HEK293 (cell line): ENCODE measurements at regions not wholly inside any gene's neighbourhood (a gene's known extent, or its start where the extent isn't known, plus 50 kb on each side); places are given as distances from the start of the nearest gene placed in this dataset.

ENCODE experiments used
- CTCF ChIA-PET: fragments of 350-600 bp; formaldehyde crosslinking; extraction: SDS; loops from one replicate; lab custom pipeline; 2021; ENCODE audit warnings: antibody characterized with exemption; lab: Yijun Ruan, JAX
- POLR2A ChIA-PET: fragments of 300-600 bp; formaldehyde crosslinking; extraction: SDS; loops from one replicate; lab custom pipeline; 2020; ENCODE audit warnings: antibody characterized with exemption, inconsistent platforms; lab: Yijun Ruan, JAX
- H3K27ac ChIP-seq: fragments of 200-500 bp; sonication (Bioruptor generic); 2 replicates; pipeline ENCODE4 v1.5.1; 2014; ENCODE audit warnings: low read depth, low read length, control low read depth, inconsistent platforms; ENCODE audit errors: extremely low read depth
- H3K36me3 ChIP-seq, 2 experiments: fragments of 200-500 bp in 1 of 2; sonication (Bioruptor generic) in 1 of 2; 1 replicate in 1 of 2; 2 replicates in 1 of 2; pipeline ENCODE4 v1.5.1; 2014 to 2017; ENCODE audit warnings: inconsistent platforms in 2 of 2, low read length in 2 of 2; ENCODE audit not compliant: control insufficient read depth in 2 of 2, insufficient read depth in 1 of 2
- H3K4me1 ChIP-seq: fragments of 200-500 bp; sonication (Bioruptor generic); 2 replicates; pipeline ENCODE4 v1.5.1; 2014; ENCODE audit warnings: mild to moderate bottlenecking, low read length, inconsistent platforms; ENCODE audit not compliant: control insufficient read depth, insufficient read depth
- H3K4me3 ChIP-seq: 2 replicates; pipeline ENCODE4 v1.5.1; 2011; ENCODE audit warnings: low read depth, mild to moderate bottlenecking, control low read depth, low read length, moderate library complexity
- H3K9me3 ChIP-seq: fragments of 200-500 bp; sonication (Bioruptor generic); 2 replicates; pipeline ENCODE4 v1.5.1; 2014; ENCODE audit warnings: low read depth, low read length, inconsistent platforms; ENCODE audit not compliant: control insufficient read depth, insufficient read depth
- GLI4 ChIP-seq: fragments of 450-650 bp; formaldehyde crosslinking; IDR thresholded peaks from 2 replicates; pipeline ENCODE4 v1.5.1; 2016; ENCODE audit warnings: missing biosample characterization, missing genetic modification characterization
- HOXA7 ChIP-seq: sonication (generic); formaldehyde crosslinking; IDR thresholded peaks from 2 replicates; pipeline ENCODE4 v1.8.1; 2022; ENCODE audit warnings: missing genetic modification reagents, borderline replicate concordance
- SP2 ChIP-seq: fragments of 450-650 bp; formaldehyde crosslinking; IDR thresholded peaks from 2 replicates; pipeline ENCODE4 v1.5.1; 2016; ENCODE audit warnings: missing biosample characterization, missing genetic modification characterization
- YY1 ChIP-seq: fragments of 450-650 bp; formaldehyde crosslinking; IDR thresholded peaks from 2 replicates; pipeline ENCODE4 v1.5.1; 2018; ENCODE audit warnings: missing biosample characterization, missing genetic modification characterization
- ZFHX2 ChIP-seq: fragments of 450-650 bp; formaldehyde crosslinking; conservative IDR thresholded peaks from 2 replicates; pipeline ENCODE4 v1.5.1; 2016; ENCODE audit warnings: missing biosample characterization, missing genetic modification characterization
- ZNF133 ChIP-seq: fragments of 450-650 bp; formaldehyde crosslinking; IDR thresholded peaks from 2 replicates; pipeline ENCODE4 v1.5.1; 2016; ENCODE audit warnings: missing biosample characterization, missing genetic modification characterization
- ZNF19 ChIP-seq: fragments of 450-650 bp; formaldehyde crosslinking; IDR thresholded peaks from 2 replicates; pipeline ENCODE4; 2016; ENCODE audit warnings: missing biosample characterization, missing genetic modification characterization, low read depth
- ZNF211 ChIP-seq: fragments of 450-650 bp; formaldehyde crosslinking; IDR thresholded peaks from 2 replicates; pipeline ENCODE4 v1.5.1; 2016; ENCODE audit warnings: low read depth, missing biosample characterization, missing genetic modification characterization
- ZNF324 ChIP-seq: fragments of 450-650 bp; formaldehyde crosslinking; IDR thresholded peaks from 2 replicates; pipeline ENCODE4 v1.5.1; 2016; ENCODE audit warnings: missing biosample characterization, missing genetic modification characterization
- ZNF391 ChIP-seq: fragments of 450-650 bp; formaldehyde crosslinking; IDR thresholded peaks from 2 replicates; pipeline ENCODE4 v1.5.1; 2016; ENCODE audit warnings: low read depth, missing biosample characterization, missing genetic modification characterization, borderline replicate concordance
- ZNF416 ChIP-seq: fragments of 450-650 bp; formaldehyde crosslinking; IDR thresholded peaks from 2 replicates; pipeline ENCODE4 v1.5.1; 2016; ENCODE audit warnings: missing biosample characterization, missing genetic modification characterization
- ZNF426 ChIP-seq: fragments of 450-650 bp; formaldehyde crosslinking; IDR thresholded peaks from 2 replicates; pipeline ENCODE4 v1.5.1; 2017; ENCODE audit warnings: missing biosample characterization, missing genetic modification characterization, mild to moderate bottlenecking, inconsistent platforms, moderate library complexity
- ZNF585B ChIP-seq: fragments of 450-650 bp; formaldehyde crosslinking; IDR thresholded peaks from 2 replicates; pipeline ENCODE4 v1.5.1; 2016; ENCODE audit warnings: missing biosample characterization, missing genetic modification characterization
- ZNF626 ChIP-seq: fragments of 450-650 bp; sonication (Bioruptor Pico); formaldehyde crosslinking; IDR thresholded peaks from 2 replicates; pipeline ENCODE4 v1.5.1; 2018; ENCODE audit warnings: missing biosample characterization, missing genetic modification characterization, inconsistent platforms
- ZNF660 ChIP-seq: fragments of 450-650 bp; IDR thresholded peaks from 2 replicates; pipeline ENCODE4 v1.5.1; 2018; ENCODE audit warnings: missing biosample characterization, mild to moderate bottlenecking, missing genetic modification characterization
- ZNF701 ChIP-seq: fragments of 450-650 bp; formaldehyde crosslinking; IDR thresholded peaks from 2 replicates; pipeline ENCODE4 v1.5.1; 2016; ENCODE audit warnings: missing biosample characterization, missing genetic modification characterization
- ZSCAN23 ChIP-seq: fragments of 450-650 bp; formaldehyde crosslinking; IDR thresholded peaks from 2 replicates; pipeline ENCODE4 v1.5.1; 2016; ENCODE audit warnings: missing biosample characterization, missing genetic modification characterization
- TF ChIP-seq, protein P1 (sequence below): fragments of 450-650 bp; formaldehyde crosslinking; IDR thresholded peaks from 2 replicates; pipeline ENCODE4 v1.5.1; 2016; ENCODE audit warnings: missing biosample characterization, missing genetic modification characterization
- TF ChIP-seq, protein P2 (sequence below): fragments of 450-650 bp; formaldehyde crosslinking; IDR thresholded peaks from 2 replicates; pipeline ENCODE4 v1.5.1; 2016; ENCODE audit warnings: missing biosample characterization, missing genetic modification characterization, low read depth
- TF ChIP-seq, protein P3 (sequence below): fragments of 450-650 bp; formaldehyde crosslinking; IDR thresholded peaks from 2 replicates; pipeline ENCODE4 v1.5.1; 2016; ENCODE audit warnings: missing biosample characterization, missing genetic modification characterization
- TF ChIP-seq, protein P4 (sequence below): fragments of 450-650 bp; formaldehyde crosslinking; IDR thresholded peaks from 2 replicates; pipeline ENCODE4 v1.5.1; 2017; ENCODE audit warnings: missing biosample characterization, missing genetic modification characterization
- TF ChIP-seq, protein P5 (sequence below): fragments of 450-650 bp; formaldehyde crosslinking; IDR thresholded peaks from 2 replicates; pipeline ENCODE4 v1.5.1; 2016; ENCODE audit warnings: missing biosample characterization, missing genetic modification characterization, borderline replicate concordance

DNA sequence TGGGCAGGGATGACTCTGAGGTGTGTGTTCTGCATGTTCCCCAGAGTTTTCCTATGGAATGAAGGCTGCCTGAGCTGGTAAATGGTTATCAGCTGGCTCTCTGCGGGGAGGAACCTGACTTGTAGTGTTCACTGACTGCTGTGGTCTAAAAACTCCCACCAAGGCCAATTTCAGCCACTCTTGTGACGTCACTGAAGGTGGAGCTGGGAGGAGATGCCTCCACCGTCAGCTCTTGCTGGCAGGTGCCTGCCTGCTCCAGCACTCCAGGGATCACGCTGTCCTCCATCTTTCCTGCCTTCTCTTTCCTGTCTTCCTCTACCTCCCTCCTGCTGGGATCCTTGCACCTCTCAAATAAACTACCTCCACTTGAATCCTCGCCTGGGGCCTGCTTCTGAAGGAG, 209.5 kb upstream of the HS6ST1 start (continued):
- TF ChIP-seq, protein P1, sequence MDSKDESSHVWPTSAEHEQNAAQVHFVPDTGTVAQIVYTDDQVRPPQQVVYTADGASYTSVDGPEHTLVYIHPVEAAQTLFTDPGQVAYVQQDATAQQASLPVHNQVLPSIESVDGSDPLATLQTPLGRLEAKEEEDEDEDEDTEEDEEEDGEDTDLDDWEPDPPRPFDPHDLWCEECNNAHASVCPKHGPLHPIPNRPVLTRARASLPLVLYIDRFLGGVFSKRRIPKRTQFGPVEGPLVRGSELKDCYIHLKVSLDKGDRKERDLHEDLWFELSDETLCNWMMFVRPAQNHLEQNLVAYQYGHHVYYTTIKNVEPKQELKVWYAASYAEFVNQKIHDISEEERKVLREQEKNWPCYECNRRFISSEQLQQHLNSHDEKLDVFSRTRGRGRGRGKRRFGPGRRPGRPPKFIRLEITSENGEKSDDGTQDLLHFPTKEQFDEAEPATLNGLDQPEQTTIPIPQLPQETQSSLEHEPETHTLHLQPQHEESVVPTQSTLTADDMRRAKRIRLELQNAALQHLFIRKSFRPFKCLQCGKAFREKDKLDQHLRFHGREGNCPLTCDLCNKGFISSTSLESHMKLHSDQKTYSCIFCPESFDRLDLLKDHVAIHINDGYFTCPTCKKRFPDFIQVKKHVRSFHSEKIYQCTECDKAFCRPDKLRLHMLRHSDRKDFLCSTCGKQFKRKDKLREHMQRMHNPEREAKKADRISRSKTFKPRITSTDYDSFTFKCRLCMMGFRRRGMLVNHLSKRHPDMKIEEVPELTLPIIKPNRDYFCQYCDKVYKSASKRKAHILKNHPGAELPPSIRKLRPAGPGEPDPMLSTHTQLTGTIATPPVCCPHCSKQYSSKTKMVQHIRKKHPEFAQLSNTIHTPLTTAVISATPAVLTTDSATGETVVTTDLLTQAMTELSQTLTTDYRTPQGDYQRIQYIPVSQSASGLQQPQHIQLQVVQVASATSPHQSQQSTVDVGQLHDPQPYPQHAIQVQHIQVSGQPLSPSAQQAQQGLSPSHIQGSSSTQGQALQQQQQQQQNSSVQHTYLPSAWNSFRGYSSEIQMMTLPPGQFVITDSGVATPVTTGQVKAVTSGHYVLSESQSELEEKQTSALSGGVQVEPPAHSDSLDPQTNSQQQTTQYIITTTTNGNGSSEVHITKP (tag by site-specific recombination): no peak
- TF ChIP-seq ZNF585B (tag by site-specific recombination) (no peak), SP2 (no peak), ZNF19 (tag by site-specific recombination) (no peak), ZNF660 (no peak)

DNA sequence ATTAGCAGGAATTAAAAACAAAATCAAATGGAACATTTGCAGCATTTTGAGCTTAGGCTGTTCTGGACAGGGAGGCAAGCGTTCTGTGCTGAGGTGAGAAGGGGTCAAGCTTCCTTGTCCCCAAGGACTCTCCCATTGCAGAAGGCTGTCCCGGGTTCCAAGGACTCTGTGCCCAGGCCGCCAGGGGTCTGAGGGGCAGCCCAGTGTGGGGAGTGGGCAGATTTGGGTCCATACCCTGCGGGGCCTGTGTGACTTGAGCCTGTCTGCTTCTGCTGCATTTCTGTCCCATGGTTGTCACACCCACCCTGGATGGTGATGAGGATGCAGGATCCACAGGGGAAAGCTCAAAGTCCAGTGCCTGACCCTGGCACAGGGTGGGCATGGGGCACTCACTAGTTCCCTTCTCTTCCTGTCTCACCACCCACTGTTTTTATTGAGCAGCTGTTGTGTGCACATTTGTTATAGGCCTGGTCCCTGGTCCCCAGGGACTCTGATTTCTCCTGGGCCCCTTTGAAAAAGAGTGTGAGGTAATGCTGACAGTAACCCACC, 211.4 kb upstream of the HS6ST1 start:
- H3K36me3 ChIP-seq: no peaks in the 10 kb centered on the region
- H3K4me3 ChIP-seq: no peak overlapping the region
- no peaks in the 10 kb centered on the region for H3K4me1 ChIP-seq
- TF ChIP-seq ZNF416 (tag by site-specific recombination): no peak
- TF ChIP-seq, protein P2, sequence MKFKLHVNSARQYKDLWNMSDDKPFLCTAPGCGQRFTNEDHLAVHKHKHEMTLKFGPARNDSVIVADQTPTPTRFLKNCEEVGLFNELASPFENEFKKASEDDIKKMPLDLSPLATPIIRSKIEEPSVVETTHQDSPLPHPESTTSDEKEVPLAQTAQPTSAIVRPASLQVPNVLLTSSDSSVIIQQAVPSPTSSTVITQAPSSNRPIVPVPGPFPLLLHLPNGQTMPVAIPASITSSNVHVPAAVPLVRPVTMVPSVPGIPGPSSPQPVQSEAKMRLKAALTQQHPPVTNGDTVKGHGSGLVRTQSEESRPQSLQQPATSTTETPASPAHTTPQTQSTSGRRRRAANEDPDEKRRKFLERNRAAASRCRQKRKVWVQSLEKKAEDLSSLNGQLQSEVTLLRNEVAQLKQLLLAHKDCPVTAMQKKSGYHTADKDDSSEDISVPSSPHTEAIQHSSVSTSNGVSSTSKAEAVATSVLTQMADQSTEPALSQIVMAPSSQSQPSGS (tag by site-specific recombination): no peak
- TF ChIP-seq HOXA7 (CRISPR knock-in tag): no peak
- TF ChIP-seq, protein P3, sequence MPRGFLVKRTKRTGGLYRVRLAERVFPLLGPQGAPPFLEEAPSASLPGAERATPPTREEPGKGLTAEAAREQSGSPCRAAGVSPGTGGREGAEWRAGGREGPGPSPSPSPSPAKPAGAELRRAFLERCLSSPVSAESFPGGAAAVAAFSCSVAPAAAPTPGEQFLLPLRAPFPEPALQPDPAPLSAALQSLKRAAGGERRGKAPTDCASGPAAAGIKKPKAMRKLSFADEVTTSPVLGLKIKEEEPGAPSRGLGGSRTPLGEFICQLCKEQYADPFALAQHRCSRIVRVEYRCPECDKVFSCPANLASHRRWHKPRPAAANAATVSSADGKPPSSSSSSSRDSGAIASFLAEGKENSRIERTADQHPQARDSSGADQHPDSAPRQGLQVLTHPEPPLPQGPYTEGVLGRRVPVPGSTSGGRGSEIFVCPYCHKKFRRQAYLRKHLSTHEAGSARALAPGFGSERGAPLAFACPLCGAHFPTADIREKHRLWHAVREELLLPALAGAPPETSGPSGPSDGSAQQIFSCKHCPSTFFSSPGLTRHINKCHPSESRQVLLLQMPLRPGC (tag by site-specific recombination): no peak
- no peak for TF ChIP-seq ZNF426 (tag by site-specific recombination)
- TF ChIP-seq YY1 (tag by site-specific recombination): no peak
- TF ChIP-seq, protein P4, sequence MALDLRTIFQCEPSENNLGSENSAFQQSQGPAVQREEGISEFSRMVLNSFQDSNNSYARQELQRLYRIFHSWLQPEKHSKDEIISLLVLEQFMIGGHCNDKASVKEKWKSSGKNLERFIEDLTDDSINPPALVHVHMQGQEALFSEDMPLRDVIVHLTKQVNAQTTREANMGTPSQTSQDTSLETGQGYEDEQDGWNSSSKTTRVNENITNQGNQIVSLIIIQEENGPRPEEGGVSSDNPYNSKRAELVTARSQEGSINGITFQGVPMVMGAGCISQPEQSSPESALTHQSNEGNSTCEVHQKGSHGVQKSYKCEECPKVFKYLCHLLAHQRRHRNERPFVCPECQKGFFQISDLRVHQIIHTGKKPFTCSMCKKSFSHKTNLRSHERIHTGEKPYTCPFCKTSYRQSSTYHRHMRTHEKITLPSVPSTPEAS (tag by site-specific recombination): no peak
- no peak for TF ChIP-seq GLI4 (tag by site-specific recombination)
- TF ChIP-seq ZNF626: no peak
- no peak for TF ChIP-seq ZNF391
- no peak for TF ChIP-seq ZNF324 (tag by site-specific recombination)
- TF ChIP-seq ZNF133 (tag by site-specific recombination): no peak
- TF ChIP-seq ZFHX2: no peak
- no peak for TF ChIP-seq ZSCAN23 (tag by site-specific recombination)
- no peak for TF ChIP-seq ZNF211 (tag by site-specific recombination)
- TF ChIP-seq, protein P5, sequence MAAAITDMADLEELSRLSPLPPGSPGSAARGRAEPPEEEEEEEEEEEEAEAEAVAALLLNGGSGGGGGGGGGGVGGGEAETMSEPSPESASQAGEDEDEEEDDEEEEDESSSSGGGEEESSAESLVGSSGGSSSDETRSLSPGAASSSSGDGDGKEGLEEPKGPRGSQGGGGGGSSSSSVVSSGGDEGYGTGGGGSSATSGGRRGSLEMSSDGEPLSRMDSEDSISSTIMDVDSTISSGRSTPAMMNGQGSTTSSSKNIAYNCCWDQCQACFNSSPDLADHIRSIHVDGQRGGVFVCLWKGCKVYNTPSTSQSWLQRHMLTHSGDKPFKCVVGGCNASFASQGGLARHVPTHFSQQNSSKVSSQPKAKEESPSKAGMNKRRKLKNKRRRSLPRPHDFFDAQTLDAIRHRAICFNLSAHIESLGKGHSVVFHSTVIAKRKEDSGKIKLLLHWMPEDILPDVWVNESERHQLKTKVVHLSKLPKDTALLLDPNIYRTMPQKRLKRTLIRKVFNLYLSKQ (tag by site-specific recombination): no peak
- TF ChIP-seq ZNF701 (tag by site-specific recombination): no peak
- ChIA-PET CTCF (no interaction called here), POLR2A (no interaction called here)
- no peak overlapping the region for H3K27ac ChIP-seq
- no peaks in the 10 kb centered on the region for H3K9me3 ChIP-seq
